ENCODE measurements at regions not wholly inside any gene's neighbourhood (a gene's known extent, or its start where the extent isn't known, plus 50 kb on each side); places are given as distances from the start of the nearest gene placed in this dataset.

DNA sequence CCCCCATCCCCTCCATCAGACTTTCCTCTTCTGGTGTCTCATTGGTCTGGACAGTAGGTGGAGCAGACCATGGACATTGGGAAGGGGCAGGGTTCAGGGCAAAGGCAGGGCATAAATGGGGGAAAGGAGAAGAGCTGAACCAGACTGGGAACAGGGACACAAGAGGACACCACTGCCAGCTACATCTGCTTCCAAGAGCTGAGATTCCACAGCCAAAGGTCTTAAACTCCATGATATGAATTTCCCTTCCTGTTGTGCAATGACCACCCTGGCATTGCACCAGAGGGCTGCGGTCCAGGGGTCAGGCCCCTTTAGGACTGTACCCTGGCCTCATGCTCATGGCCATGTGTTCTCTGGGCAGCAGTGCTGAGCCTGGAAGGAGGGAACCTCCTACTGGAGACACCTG lies 137.9 kb downstream of the MAFB start:
- TF ChIP-seq, protein P1, sequence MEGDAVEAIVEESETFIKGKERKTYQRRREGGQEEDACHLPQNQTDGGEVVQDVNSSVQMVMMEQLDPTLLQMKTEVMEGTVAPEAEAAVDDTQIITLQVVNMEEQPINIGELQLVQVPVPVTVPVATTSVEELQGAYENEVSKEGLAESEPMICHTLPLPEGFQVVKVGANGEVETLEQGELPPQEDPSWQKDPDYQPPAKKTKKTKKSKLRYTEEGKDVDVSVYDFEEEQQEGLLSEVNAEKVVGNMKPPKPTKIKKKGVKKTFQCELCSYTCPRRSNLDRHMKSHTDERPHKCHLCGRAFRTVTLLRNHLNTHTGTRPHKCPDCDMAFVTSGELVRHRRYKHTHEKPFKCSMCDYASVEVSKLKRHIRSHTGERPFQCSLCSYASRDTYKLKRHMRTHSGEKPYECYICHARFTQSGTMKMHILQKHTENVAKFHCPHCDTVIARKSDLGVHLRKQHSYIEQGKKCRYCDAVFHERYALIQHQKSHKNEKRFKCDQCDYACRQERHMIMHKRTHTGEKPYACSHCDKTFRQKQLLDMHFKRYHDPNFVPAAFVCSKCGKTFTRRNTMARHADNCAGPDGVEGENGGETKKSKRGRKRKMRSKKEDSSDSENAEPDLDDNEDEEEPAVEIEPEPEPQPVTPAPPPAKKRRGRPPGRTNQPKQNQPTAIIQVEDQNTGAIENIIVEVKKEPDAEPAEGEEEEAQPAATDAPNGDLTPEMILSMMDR (conservative IDR thresholded peaks at IDR 0.05): no peak
- no peak for TF ChIP-seq EZH2 (IDR thresholded peaks at IDR 0.05; ENCODE audit: low read depth)
